Retina (tissue), 1 donor: ENCODE measurements at regions not wholly inside any gene's neighbourhood (a gene's known extent, or its start where the extent isn't known, plus 50 kb on each side); places are given as distances from the start of the nearest gene placed in this dataset.

Experiments
- DNase-seq: peaks from one replicate; pipeline ENCODE4 v3.0.0-alpha.2; 2016

DNA sequence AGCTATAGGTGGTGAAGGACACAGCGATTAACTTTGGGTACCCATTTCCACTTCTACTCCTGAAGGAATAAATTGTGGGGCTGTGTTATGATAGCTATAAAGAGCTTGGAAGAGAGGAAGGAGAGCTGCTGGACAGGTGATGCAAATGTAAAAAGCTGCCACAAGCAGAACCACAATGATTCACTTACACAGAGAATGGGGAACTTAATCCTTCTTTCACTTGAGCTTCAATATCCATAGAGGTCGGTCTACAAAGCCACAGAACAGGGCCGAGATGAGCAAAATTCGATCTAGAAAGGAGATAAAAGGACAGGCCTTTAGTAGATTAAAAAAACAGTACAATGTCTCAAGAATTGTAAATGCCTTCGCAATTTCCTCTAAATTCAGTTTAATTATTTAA, 831.1 kb downstream of the LRFN5 start:
- DNase-seq, result no peak

DNA sequence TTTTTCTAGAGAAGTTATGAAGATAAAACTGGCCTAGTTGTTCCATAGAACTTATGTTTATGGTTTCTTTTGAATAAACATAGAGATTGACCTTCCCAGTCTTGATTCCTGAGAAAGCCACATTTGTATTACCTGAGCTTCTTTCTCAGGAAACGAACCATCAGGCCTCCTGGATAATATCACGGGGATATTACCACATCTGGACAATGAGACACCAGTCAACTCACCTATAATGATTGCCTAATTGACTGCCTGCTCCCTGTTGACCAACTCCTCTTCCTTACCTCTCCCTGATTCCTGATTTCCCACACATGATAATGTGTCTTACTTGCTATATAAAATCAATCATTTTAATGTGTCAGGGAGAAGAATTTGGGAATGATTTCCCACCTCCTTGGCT, 822.7 kb downstream of the LRFN5 start:
- no peak for DNase-seq

DNA sequence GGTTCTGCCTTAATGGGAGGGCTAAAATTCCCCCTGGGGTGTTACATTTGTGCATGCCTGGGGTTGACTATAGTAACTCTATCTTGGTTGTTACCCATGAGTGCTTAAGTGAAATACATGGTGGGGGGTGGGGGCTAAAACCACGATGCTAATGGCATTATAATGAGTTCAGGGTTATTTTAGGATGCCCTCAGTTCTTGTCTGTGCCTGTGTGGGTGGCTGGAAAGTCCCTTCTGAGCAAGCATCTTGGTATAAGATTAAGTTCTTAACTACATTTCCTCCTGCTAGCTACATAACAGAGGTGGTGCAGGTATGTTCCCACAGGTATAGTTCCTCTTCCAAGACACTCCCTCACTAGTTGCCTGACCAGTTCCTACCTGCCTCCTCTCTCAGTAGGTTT, 822.3 kb downstream of the LRFN5 start:
- no peak for DNase-seq

DNA sequence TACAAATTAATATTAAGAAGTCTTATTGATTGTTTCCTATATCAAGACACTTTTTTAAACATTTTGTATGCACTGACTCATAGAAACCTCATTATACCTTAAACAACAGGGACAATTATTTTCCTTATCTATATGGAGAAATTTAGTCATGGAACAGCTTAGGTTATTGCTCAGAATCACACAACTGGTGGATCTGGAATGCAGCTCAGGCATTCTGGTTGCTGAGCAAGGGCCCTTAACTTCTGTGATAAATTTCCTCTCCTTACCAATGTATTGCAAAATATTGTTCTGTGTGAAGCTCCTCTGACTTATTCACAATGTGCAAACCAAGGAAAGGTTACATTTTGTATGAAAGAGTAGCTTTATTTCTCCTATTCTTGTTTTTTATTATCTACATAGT, 817.8 kb downstream of the LRFN5 start:
- no peak for DNase-seq

GRCh38 chr14:42421377-42422078, 814.9 kb downstream of the LRFN5 start:
- no peak for DNase-seq

DNA sequence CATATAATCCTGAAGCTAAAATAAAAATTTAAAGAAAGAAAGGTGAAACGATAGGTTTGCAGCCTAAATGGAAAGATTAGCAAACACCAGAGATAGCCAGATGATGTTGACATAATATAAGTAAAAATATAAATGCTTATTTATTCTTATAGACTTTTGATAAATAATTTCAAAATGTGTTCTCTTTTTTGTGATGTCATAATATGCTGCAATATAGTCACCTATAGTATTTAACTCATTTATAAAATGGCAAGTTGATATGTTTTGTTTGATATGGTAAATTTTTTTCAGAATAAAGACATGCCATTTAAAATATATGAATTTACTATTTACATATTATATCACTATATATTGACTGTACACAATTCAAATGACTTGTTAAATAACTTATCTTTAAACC, 813.4 kb downstream of the LRFN5 start:
- DNase-seq, result no peak

GRCh38 chr14:42407153-42407552, 800.5 kb downstream of the LRFN5 start:
- no peak for DNase-seq

DNA sequence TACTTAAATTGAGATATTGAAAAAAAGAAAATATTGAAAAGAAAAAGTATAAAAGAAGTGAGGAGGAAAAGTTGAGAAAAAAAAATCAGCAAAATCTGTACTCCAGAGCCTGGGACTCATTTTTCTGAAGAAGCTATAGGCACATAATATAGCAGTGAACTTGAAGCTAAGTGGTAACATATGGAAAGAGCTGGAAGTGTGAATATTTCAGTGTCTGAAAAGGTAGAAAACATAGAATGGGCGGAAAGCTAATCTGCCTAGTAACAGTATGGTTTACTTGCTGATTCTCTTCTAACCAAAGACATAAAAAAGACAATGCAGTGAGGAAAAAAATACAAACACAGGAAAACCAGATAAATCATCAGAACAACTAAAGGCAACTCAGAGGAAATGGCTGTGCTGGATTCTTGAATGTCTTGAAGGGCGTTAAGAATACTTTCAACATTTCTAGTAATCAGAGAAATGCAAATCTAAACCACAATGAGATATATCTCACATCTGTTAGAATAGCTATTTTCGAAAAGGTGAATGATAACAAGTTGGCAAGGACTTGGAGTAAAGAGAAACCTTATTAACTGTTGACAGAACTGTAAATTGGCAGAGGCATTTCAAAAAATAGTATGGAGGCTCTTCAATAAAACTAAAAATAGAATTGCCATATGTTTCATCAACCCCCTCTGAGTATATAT, 784.6 kb downstream of the LRFN5 start:
- DNase-seq, result no peak

DNA sequence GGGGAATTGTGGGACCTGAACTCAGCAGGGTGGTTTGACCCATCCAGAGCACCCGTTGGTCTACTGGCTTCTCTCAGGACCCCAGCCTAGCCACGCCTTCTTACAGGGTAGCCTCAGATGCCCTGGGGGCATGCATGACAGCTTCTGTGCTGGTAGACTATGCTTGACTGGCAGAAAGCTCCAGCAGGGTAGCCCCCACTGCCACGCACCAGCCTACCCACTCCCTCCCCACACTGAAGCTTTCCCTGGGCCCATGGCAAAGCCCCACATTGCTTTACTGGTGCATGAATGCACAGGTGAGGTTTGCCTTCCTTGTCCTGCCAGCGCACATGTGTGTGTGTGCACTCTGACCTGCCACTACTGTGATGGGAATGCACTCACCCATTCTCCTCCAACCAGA, 772.2 kb downstream of the LRFN5 start:
- DNase-seq, result no peak

DNA sequence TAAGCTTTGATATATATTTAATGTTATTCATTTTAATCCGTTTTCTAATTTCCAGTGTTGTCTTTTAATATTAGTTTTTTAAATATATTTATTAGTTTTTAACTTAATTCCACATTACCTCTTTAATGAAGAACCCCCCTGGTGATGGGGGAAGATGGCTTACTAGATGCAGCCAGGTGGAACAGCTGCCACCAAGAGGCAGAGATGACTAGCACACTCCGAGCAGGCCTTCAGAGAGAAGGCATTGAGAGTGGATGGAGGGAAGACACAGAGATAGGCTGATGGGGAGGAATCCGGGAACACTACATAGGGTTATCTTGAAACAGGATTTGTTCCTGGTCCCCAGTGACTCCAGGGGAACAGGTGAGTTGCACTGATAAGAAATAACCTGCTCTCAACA, 771.6 kb downstream of the LRFN5 start:
- no peak for DNase-seq

DNA sequence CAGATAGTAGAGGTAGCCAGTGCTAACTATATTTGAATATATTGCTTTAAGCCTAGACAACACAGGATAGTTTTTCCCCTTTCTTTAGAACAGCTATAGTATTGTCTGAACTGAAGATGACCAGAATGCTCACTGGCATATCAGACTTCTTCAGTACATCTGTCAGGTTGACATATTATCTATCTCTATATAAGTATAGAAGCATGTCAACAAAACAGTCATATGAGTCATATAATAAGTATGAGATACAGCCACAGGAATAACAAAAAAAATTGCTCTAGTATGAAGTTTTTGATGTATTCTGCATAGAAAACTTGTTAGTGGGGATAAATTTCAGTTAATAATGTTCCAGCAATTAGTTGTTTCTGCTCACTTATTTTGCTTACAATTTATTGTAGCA, 767.7 kb downstream of the LRFN5 start:
- no peak for DNase-seq

DNA sequence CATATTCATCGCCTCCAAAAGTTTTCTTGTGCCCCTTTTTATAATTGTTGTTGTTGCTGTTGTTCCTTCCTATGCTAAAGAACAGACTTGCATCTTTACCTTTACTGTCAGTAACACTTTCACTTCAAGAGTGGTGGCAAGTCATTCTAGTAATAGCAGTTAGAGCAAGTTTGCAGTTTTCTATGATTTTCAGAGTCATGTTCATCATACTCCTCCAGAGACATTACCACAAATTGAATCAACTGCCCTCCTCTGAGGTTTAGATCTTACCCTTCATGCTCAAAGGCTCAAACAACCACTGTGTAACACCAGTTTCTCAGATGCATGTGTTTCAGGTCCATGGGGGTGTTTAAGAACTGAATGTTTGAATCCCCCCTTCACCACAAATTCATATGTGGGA, 763.4 kb downstream of the LRFN5 start:
- DNase-seq, result no peak

DNA sequence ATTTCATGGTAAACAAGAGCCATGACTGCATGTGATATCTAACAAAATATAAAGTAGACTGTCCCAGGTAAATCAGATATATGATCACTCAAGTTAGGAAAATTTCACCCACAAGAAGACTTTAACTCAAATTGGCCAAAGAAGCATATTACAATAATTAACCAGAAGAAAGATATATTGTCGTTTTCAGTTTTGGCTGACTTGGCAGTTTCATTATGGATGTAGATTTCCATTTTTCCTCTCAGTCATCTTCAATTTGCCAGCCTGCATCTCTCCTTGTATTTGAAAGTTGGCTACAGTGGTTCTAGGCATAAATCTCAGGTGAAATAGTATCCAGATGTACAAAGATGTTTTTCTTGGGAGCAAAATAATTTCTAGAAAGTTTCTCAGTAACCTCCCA, 761.6 kb downstream of the LRFN5 start:
- no peak for DNase-seq

GRCh38 chr14:42353315-42353714, 746.6 kb downstream of the LRFN5 start:
- no peak for DNase-seq

GRCh38 chr14:42335918-42336317, 729.2 kb downstream of the LRFN5 start:
- no peak for DNase-seq

- DNase-seq, result no peak
These were observed 728.3 kb downstream of the LRFN5 start for GRCh38 chr14:42334931-42335330.

- no peak for DNase-seq
These were observed 716.8 kb downstream of the LRFN5 start for GRCh38 chr14:42323426-42323825.

DNA sequence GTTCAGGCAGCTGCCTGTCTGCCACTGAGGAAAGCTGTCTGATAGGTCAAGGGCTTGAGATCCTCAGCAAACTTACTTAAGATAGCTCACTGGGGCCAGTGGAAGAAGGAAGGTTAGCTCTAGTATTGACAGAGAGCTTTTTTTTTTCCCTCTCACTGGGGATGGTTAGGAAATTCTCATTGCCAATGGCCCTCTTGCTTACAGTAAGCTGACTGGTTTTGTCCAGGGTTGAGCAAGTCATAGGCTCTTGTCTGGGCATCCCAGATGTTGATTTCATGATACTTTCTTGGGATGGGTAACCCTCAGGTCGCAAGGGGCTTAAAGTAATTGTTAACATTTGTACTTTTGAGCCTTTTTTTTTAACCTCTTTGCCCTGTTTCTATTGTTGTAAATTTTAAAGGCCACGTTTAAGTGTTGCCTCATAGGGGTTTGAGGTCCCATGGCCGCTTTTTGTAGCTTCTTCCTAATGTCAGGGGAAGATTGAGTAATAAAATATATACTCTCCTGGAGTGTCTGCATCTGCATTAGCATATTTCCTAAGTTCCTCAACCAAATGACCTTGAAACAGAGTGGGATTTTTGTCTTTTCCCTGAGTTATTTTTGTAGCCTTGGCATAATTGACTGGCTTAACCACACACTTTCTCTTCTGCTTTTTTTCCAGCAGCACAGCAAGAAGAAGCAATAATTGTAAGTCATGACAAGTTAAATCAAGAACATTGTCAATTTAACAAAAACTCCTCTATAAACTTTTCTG, 716.0 kb downstream of the LRFN5 start:
- DNase-seq, result no peak

GRCh38 chr14:42319996-42320395, 713.3 kb downstream of the LRFN5 start:
- no peak for DNase-seq

DNA sequence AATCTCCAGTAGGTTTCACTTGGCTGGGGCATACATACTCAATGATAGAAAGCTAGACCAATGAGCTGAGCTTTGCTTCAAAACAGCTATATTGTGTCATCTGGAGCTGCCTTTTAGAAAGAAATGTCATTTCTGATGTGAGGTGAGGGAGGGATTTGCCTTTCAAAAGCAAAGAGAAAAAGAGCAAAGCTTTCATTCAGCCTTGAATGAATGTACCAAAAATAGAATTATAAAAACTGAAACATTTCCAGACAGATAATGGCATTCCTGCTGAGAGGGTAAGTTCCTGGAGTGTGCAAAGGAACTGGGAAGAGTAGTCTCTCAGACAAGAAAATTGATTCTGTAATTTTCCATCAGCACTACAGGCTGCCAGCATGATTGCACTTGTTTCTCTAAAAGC, 710.0 kb downstream of the LRFN5 start:
- peak; percentile 29 for DNase-seq

DNA sequence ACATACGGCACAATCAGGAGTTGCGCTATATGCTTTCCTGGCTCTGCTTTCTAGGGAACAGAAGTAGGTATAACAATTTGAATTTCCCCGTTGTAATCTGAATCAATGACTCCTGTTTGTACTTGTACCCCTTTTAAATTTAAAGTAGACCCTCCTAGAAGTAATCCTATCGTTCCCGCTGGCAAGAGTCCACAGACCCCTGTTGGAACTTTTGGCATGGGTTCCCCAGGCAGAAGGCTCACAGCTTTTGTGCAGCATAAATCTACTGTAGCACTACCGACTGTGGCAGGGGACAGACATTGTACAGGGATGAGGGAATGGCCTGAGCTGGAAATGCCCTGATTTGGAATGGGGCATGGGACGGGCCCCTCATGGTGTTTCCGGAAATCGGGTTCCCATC, 705.2 kb downstream of the LRFN5 start:
- DNase-seq, result no peak

DNA sequence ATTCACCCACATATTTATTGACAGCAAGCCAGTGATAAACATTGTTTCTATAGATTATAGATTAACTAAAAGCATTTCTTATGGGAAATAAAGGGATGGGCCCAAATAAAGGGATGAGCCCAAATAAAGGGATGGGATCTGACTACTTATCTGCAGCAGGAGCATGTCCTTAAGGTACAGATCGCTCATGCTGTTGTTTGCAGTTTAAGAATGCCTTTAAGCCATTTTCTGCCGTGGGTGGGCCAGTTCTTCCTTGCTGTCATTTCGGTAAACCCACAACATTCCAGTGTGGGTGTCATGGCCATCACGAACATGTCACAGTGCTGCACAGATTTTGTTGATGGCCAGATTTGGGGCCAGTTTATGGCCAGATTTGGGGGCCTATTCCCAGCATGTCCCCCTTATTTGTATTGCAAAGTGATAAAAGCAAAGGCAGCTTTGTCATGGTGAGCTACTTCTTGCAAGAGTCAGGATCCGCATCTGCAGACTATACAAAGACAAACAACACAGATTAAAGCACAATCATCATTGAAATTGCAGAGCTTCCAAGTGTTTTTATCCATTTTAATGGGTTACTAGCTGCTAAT, 700.7 kb downstream of the LRFN5 start:
- DNase-seq, result no peak

DNA sequence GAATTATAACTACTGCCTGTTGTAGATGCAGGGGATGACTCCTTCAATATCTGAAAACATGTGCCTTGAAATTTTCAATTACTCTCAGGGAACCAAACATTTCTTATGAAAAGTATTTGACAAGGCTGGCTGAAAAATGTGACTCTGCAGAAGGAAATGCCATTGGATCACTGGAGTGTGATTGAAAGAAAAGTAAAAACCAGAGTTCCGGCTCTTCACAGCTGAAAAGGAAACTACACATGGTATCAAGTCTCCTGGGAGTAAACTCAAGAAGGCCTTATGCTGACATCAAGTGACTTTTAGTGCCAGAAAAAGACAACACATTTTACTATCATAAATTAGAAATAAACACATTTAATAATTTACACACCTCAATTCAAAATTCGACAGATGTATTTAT, 693.0 kb downstream of the LRFN5 start:
- DNase-seq, result no peak

DNA sequence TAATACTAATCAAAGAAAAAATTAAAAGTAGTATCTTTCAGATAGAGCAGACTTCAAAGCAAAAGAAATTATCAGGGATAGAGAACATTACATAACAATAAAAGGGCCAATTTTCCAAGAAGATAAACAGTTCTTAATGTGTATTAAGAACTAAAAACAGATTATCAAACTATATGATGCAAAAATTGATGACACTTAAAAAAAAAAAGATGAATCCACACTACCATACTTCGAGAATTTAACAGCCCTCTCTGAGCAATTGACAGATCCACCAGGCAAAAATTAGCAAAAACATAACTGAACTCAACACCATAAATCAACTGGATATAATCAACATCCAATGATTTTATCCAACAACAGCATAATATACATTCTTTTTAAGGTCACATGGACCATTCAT, 686.5 kb downstream of the LRFN5 start:
- no peak for DNase-seq
